ENCODE measurements at regions not wholly inside any gene's neighbourhood (a gene's known extent, or its start where the extent isn't known, plus 50 kb on each side); places are given as distances from the start of the nearest gene placed in this dataset.

DNA sequence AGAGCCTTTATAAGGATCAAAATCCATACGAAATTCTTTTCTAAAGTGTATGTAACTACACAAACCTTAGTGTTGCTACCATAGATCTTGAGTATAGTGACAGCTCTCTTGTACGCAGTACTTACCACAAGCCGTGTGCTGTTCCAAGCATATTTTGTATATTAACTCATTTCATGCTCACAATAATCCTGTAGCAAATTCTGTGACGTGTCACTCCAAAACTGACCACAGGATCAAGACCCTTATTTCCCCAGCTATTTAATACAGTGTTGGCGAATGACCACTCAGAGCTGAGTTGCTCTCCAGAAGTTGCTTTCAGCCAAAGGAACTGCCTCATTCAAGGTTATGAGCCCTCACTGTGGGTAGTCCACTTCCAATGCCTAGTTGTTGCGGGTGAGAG lies 169.8 kb downstream of the BTG1 start:
- TF ChIP-seq, protein P1, sequence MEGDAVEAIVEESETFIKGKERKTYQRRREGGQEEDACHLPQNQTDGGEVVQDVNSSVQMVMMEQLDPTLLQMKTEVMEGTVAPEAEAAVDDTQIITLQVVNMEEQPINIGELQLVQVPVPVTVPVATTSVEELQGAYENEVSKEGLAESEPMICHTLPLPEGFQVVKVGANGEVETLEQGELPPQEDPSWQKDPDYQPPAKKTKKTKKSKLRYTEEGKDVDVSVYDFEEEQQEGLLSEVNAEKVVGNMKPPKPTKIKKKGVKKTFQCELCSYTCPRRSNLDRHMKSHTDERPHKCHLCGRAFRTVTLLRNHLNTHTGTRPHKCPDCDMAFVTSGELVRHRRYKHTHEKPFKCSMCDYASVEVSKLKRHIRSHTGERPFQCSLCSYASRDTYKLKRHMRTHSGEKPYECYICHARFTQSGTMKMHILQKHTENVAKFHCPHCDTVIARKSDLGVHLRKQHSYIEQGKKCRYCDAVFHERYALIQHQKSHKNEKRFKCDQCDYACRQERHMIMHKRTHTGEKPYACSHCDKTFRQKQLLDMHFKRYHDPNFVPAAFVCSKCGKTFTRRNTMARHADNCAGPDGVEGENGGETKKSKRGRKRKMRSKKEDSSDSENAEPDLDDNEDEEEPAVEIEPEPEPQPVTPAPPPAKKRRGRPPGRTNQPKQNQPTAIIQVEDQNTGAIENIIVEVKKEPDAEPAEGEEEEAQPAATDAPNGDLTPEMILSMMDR (IDR thresholded peaks at IDR 0.05), result no peak
- no peak for TF ChIP-seq POLR2A (IDR thresholded peaks at IDR 0.05)

Measured in heart left ventricle (tissue), 13 donors.